ENCODE measurements at regions not wholly inside any gene's neighbourhood (a gene's known extent, or its start where the extent isn't known, plus 50 kb on each side); places are given as distances from the start of the nearest gene placed in this dataset.

DNA sequence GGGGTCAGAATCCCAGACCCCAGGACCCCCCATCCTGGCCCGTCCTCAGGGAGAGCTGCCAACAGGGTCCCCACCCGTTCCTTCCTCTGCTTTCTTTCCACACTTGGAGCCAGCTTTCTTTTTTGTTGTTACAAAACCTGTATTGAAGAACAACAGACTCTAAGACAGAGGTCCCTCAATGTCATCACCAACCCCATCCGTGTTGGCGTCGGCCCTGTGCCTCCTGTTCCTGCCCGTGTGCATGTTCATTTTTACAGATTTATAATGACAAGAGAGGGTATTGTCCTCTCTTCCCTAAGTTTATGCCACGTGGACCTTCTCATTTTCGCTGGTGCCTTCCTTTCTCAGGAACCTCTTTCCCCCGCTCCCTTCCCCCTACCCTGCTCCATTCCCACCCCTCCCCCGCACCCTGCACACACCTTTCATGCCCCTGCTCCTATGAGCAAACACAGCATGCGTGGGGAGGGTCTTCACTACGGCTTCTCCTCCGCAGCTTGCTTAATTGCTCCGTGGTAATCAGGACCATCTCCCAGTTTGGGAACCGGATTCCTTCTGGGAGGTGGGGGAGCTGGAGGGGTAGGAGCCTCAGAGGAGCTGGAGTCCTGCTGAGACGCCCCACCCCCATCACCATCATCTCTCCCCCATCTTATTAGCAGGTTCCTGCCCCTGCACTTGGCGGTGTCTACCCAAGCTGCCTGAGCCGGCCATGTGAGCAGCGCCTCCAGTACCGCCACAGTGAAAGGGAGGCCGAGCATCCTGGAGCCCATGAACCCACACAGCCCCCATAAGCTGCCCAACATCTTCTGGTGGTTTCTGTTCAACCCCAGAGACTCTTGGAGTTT is 88.0 kb upstream of the INSIG1 start:
- no peak for ATAC-seq (ENCODE audit: low FRiP score in 2 of 2)
- TF ChIP-seq, protein P1, sequence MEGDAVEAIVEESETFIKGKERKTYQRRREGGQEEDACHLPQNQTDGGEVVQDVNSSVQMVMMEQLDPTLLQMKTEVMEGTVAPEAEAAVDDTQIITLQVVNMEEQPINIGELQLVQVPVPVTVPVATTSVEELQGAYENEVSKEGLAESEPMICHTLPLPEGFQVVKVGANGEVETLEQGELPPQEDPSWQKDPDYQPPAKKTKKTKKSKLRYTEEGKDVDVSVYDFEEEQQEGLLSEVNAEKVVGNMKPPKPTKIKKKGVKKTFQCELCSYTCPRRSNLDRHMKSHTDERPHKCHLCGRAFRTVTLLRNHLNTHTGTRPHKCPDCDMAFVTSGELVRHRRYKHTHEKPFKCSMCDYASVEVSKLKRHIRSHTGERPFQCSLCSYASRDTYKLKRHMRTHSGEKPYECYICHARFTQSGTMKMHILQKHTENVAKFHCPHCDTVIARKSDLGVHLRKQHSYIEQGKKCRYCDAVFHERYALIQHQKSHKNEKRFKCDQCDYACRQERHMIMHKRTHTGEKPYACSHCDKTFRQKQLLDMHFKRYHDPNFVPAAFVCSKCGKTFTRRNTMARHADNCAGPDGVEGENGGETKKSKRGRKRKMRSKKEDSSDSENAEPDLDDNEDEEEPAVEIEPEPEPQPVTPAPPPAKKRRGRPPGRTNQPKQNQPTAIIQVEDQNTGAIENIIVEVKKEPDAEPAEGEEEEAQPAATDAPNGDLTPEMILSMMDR (IDR thresholded peaks at IDR 0.05) = no peak
- no peak for TF ChIP-seq POLR2A (IDR thresholded peaks at IDR 0.05)
- TF ChIP-seq POLR2AphosphoS5 (IDR thresholded peaks at IDR 0.05) = no peak
- no peak for TF ChIP-seq EP300 (IDR thresholded peaks at IDR 0.05)
- H3K27ac ChIP-seq = peak overlapping the region; percentile 51 to 67 (median 54)

DNA sequence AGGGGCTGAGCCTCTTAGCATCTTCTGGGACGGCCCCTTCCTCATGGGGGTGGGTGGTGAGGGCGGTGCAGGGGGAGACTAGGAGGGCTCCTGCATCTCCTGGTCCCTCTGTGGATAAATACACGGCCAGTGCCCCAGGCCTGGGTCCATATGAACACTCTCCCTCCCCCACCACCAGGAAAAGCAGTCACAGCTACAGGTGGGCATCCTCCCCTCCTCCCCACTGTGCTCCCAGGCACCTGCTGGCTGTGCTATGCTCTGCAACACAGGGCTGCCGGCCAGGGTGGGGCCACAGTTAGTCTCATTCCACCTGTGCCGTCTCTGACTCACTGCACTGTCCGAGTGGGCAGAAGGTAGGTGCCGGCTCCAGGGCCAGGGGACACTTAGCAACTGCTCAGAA is 87.3 kb upstream of the INSIG1 start:
- no peak overlapping the region for H3K27ac ChIP-seq
- H3K4me1 ChIP-seq = peaks cover 2 to 28% (median 10%) of the 10 kb centered on the region in 4 donors
- DNase-seq (no peak), ATAC-seq (ENCODE audit: low FRiP score in 2 of 2) (no peak)
- 76 to 83% methylated on average over 2 to 7 of the region's 7 CpGs for WGBS, 2 donors
- H3K9me3 ChIP-seq = no peaks in the 10 kb centered on the region
- H3K4me3 ChIP-seq = no peak overlapping the region
- H3K27me3 ChIP-seq = no peaks in the 10 kb centered on the region
- TF ChIP-seq EP300 (IDR thresholded peaks at IDR 0.05) = no peak
- TF ChIP-seq POLR2A (IDR thresholded peaks at IDR 0.05) = no peak
- TF ChIP-seq, protein P1 (IDR thresholded peaks at IDR 0.05) = no peak
- TF ChIP-seq POLR2AphosphoS5 (IDR thresholded peaks at IDR 0.05) = no peak
- H3K36me3 ChIP-seq = no peaks in the 10 kb centered on the region

More for the DNA sequence above, 88.0 kb upstream of the INSIG1 start:
- H3K4me1 ChIP-seq = peaks cover 2 to 30% (median 12%) of the 10 kb centered on the region in 4 donors
- WGBS, 2 donors = 58 to 63% methylated on average over 21 of the region's 21 CpGs
- H3K27me3 ChIP-seq = no peaks in the 10 kb centered on the region
- no peaks in the 10 kb centered on the region for H3K9me3 ChIP-seq
- no peaks in the 10 kb centered on the region for H3K36me3 ChIP-seq
- DNase-seq = no peak
- H3K4me3 ChIP-seq = no peak overlapping the region

DNA sequence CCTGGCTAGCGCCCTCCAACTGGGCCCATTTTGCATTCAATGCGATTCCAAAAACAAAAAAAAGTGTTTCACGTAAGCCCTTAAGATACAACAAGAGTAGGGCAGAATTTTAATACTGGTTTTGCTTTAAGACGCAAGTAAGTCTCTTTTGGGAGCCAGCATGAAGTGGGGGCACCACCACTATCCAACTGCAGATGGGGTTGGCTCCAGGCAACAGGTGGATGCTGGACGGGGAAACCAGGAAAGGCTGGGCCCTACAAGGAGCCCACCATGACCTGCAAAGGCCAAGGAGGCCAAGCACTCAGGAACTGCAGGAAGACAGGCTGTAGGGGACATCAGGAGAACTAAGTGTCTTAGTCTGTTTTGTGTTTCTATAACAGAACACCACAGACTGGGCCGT is 86.5 kb upstream of the INSIG1 start:
- no peak overlapping the region for H3K4me3 ChIP-seq
- no peaks in the 10 kb centered on the region for H3K9me3 ChIP-seq
- WGBS, 2 donors = 92 to 95% methylated on average over 6 of the region's 6 CpGs
- H3K36me3 ChIP-seq = no peaks in the 10 kb centered on the region
- H3K4me1 ChIP-seq = peaks cover 2 to 28% (median 10%) of the 10 kb centered on the region in 4 donors
- no peak for ATAC-seq (ENCODE audit: low FRiP score in 2 of 2)
- no peak for DNase-seq
- TF ChIP-seq POLR2AphosphoS5 (IDR thresholded peaks at IDR 0.05) (no peak), POLR2A (IDR thresholded peaks at IDR 0.05) (no peak), EP300 (IDR thresholded peaks at IDR 0.05) (no peak)
- TF ChIP-seq, protein P1 (IDR thresholded peaks at IDR 0.05) = no peak
- H3K27ac ChIP-seq = no peak overlapping the region
- no peaks in the 10 kb centered on the region for H3K27me3 ChIP-seq

DNA sequence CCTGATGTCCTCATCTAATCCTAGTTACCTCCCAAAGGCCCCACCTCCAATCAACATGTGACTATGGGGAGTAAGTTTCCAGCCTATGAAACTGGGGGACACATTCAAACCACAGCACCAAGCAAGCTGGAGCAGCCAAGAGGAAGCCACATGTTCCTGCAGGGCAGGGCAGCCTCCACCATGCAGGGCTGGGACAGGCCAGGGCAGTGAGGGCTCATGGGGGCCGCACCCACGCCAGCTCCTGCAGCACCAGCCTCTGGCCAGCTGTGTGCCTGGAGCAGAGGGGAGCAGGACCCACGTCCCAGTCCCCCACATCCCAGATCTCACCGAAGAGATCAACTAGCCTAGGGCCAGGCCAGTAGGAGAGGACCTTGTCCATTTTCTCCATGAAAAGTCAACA is 85.9 kb upstream of the INSIG1 start:
- no peak for TF ChIP-seq EP300 (IDR thresholded peaks at IDR 0.05)
- TF ChIP-seq POLR2AphosphoS5 (IDR thresholded peaks at IDR 0.05) = no peak
- TF ChIP-seq, protein P1 (IDR thresholded peaks at IDR 0.05) = no peak
- no peak for TF ChIP-seq POLR2A (IDR thresholded peaks at IDR 0.05)
- Histone ChIP-seq H3K27me3 (no peaks in the 10 kb centered on the region), H3K4me1 (peaks cover 2 to 26% (median 10%) of the 10 kb centered on the region in 4 donors), H3K4me3 (no peak overlapping the region), H3K36me3 (no peaks in the 10 kb centered on the region), H3K9me3 (no peaks in the 10 kb centered on the region), H3K27ac (no peak overlapping the region)
- 100% methylated on average over 1 to 2 of the region's 4 CpGs for WGBS, 2 donors
- DNase-seq (peak in 1 of 2 donors; percentile 57), ATAC-seq (ENCODE audit: low FRiP score in 2 of 2) (no peak)
